Karpas-422 (cell line): ENCODE measurements at regions not wholly inside any gene's neighbourhood (a gene's known extent, or its start where the extent isn't known, plus 50 kb on each side); places are given as distances from the start of the nearest gene placed in this dataset.

Experiments
- DNase-seq: peaks from one replicate; pipeline ENCODE4 v3.0.0-alpha.2; 2015
- H2AFZ ChIP-seq: fragments of 200-600 bp; sonication (generic); 2 replicates; pipeline ENCODE4 v1.6.1; 2014; ENCODE audit warnings: antibody characterized with exemption, low read length, mixed read lengths
- H3K27ac ChIP-seq: fragments of 200-600 bp; sonication (generic); 2 replicates; pipeline ENCODE4 v1.5.1; 2014; ENCODE audit warnings: mild to moderate bottlenecking, low read length, moderate library complexity
- H3K27me3 ChIP-seq: fragments of 200-600 bp; sonication (generic); 2 replicates; pipeline ENCODE4 v1.6.1; 2014; ENCODE audit warnings: low read length, mixed read lengths
- H3K36me3 ChIP-seq: fragments of 200-600 bp; sonication (generic); 2 replicates; pipeline ENCODE4 v1.6.1; 2014; ENCODE audit warnings: low read length, mixed read lengths; ENCODE audit not compliant: insufficient read depth
- H3K4me1 ChIP-seq: fragments of 200-600 bp; sonication (generic); 2 replicates; pipeline ENCODE4 v1.6.1; 2014; ENCODE audit warnings: mild to moderate bottlenecking, low read length, mixed read lengths
- H3K4me2 ChIP-seq: fragments of 200-600 bp; sonication (generic); 2 replicates; pipeline ENCODE4 v1.6.1; 2014; ENCODE audit warnings: low read length, low read depth, mild to moderate bottlenecking; ENCODE audit not compliant: poor library complexity, severe bottlenecking
- H3K4me3 ChIP-seq: fragments of 200-600 bp; sonication (generic); 2 replicates; pipeline ENCODE4 v1.5.1; 2014; ENCODE audit warnings: mild to moderate bottlenecking, antibody characterized with exemption, low read length, mixed read lengths
- H3K79me2 ChIP-seq: fragments of 200-600 bp; sonication (generic); 2 replicates; pipeline ENCODE4 v1.6.1; 2014; ENCODE audit warnings: mild to moderate bottlenecking, low read length, mixed read lengths
- H3K9ac ChIP-seq: fragments of 200-600 bp; sonication (generic); 2 replicates; pipeline ENCODE4 v1.6.0; 2014; ENCODE audit warnings: low read length
- H3K9me2 ChIP-seq: fragments of 200-600 bp; sonication (generic), shearing (Covaris generic); replicated peaks from 2 replicates; pipeline ENCODE4 v1.6.0; 2014; ENCODE audit warnings: mild to moderate bottlenecking, low read length, moderate library complexity; ENCODE audit not compliant: insufficient read depth
- H3K9me3 ChIP-seq: fragments of 300-700, 200-600 bp; sonication (generic); 2 replicates; pipeline ENCODE4 v1.6.1; 2014; ENCODE audit warnings: low read length, mixed read lengths
- H4K20me1 ChIP-seq: fragments of 200-600 bp; sonication (generic); 2 replicates; pipeline ENCODE4 v1.6.1; 2014; ENCODE audit warnings: mild to moderate bottlenecking, antibody characterized with exemption, low read length, low read depth; ENCODE audit not compliant: insufficient read depth

DNA sequence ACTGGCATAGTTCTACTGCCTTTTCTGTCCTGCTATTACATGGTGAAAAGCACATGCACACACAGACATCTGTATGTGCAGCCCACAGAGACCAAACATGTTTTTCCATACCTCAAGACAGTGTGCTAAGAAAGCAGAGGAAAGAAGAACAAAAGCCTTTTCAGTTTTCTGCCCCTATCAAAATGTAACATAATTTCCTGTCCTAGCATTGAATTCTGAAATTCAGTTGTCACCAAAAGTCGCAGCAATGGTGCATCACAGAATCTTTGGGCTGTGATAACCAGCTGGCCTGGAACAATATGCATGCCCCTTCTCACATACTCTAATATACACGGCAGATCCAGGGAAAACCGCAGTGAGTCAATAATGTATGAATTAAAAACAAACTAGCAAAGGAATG lies 153.8 kb upstream of the RAP2B start:
- no peaks in the 10 kb centered on the region for H3K4me1 ChIP-seq
- H2AFZ ChIP-seq, result no peak overlapping the region

DNA sequence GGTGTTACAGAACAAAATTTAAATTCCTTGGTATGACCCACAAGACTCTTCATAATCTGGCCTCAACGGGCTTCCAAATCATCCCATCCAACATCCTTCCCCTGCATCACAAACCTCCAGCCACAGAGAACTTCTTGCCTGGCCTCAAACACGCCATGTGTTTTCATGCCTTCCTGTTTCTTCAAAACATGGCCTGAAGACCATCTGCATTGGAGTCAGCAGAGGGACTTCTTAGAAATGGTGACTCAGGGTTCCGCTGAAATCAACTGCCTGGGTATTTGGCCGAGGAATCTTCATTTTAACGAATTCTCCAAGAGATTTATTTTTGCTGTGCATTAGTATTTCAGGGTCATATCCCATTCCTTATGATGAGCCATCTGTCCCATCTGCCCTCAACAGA lies 138.1 kb upstream of the RAP2B start:
- no peak overlapping the region for H3K4me2 ChIP-seq

More for the DNA sequence above, 153.8 kb upstream of the RAP2B start:
- no peak for DNase-seq
- Histone ChIP-seq H3K9ac (no peak overlapping the region), H3K79me2 (no peaks in the 10 kb centered on the region), H3K4me3 (no peak overlapping the region), H3K4me2 (no peak overlapping the region), H3K9me2 (no peaks in the 10 kb centered on the region), H3K27ac (no peak overlapping the region), H3K27me3 (no peaks in the 10 kb centered on the region), H3K36me3 (no peaks in the 10 kb centered on the region), H3K9me3 (no peaks in the 10 kb centered on the region), H4K20me1 (no peaks in the 10 kb centered on the region)

DNA sequence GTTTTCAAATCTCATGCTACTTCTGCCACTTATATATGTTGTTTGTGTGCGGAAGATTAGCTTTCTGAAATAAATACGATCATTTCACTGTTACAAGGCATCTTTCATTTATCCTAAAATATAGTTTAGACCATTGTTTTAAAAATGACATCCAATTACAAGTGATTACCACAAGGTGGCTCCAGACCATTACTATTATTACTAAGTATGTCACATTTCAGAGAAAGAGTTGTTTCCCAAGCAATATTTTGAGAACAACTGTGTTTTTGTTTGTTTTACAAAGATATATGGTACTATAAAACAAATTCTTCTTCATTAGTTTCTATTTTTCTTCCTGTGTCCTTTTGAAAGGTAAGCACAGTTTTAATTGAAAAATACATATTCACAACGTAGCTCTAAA lies 136.0 kb upstream of the RAP2B start:
- H2AFZ ChIP-seq, result no peak overlapping the region
- H3K36me3 ChIP-seq, result no peaks in the 10 kb centered on the region
- no peak overlapping the region for H3K27ac ChIP-seq
- no peaks in the 10 kb centered on the region for H4K20me1 ChIP-seq
- H3K4me1 ChIP-seq, result no peaks in the 10 kb centered on the region
- DNase-seq, result peak; percentile 66
- H3K9ac ChIP-seq, result no peak overlapping the region
- H3K9me2 ChIP-seq, result no peaks in the 10 kb centered on the region
- no peak overlapping the region for H3K4me3 ChIP-seq
- H3K4me2 ChIP-seq, result no peak overlapping the region
- no peaks in the 10 kb centered on the region for H3K9me3 ChIP-seq
- no peaks in the 10 kb centered on the region for H3K27me3 ChIP-seq
- no peaks in the 10 kb centered on the region for H3K79me2 ChIP-seq

More for the DNA sequence above, 138.1 kb upstream of the RAP2B start:
- no peak overlapping the region for H3K9ac ChIP-seq
- H3K79me2 ChIP-seq, result no peaks in the 10 kb centered on the region
- no peaks in the 10 kb centered on the region for H3K9me2 ChIP-seq
- no peak overlapping the region for H3K4me3 ChIP-seq
- DNase-seq, result no peak
- H3K4me1 ChIP-seq, result no peaks in the 10 kb centered on the region
- H3K9me3 ChIP-seq, result no peaks in the 10 kb centered on the region
- no peak overlapping the region for H2AFZ ChIP-seq
- H3K27me3 ChIP-seq, result no peaks in the 10 kb centered on the region
- H3K27ac ChIP-seq, result no peak overlapping the region
- H4K20me1 ChIP-seq, result no peaks in the 10 kb centered on the region
- H3K36me3 ChIP-seq, result no peaks in the 10 kb centered on the region

DNA sequence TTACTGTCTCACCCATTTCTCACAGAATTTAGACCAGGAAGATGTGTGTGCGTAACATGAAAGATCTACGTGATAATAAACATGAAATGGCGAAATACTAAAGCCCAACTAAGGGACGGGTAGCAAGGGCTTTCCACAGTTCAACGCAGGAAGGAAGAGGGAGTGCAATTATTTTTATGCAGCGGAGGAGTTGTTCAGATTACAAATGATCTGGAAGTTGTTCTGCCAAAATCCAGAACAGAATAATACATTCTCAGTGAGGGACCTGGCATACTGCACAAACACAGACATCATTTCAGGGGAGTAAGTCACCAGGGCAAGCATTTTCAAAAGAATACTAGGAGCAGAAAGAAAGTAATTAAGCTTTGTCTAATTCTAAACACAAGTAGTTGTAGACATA lies 133.6 kb upstream of the RAP2B start:
- H2AFZ ChIP-seq, result no peak overlapping the region
- no peaks in the 10 kb centered on the region for H3K27me3 ChIP-seq
- H3K4me2 ChIP-seq, result no peak overlapping the region
- no peak overlapping the region for H3K9ac ChIP-seq
- DNase-seq, result no peak
- H3K27ac ChIP-seq, result no peak overlapping the region
- no peaks in the 10 kb centered on the region for H4K20me1 ChIP-seq
- H3K4me3 ChIP-seq, result no peak overlapping the region
- no peaks in the 10 kb centered on the region for H3K9me3 ChIP-seq
- H3K36me3 ChIP-seq, result no peaks in the 10 kb centered on the region
- H3K79me2 ChIP-seq, result no peaks in the 10 kb centered on the region
- no peaks in the 10 kb centered on the region for H3K4me1 ChIP-seq
- no peaks in the 10 kb centered on the region for H3K9me2 ChIP-seq

DNA sequence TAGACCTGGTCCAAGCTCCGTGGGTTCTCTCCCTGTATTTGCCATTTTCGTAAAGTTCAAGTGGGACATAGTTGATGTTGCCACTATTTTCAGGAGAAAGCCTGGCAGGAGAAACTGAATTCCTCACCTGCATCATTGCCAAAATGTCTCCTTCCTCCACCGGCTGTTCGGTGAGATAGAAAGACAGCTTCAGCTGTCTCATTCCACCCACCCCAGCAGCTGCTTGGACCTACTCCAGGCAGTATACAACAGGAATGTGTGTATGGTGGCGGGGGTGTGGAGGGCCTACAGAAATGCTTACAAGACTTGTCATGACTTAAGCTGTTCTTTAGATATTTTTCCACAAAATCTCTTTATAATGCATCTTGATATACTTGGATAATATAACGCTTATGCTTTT lies 132.7 kb upstream of the RAP2B start:
- Histone ChIP-seq H3K27ac (no peak overlapping the region), H3K4me1 (no peaks in the 10 kb centered on the region), H3K27me3 (no peaks in the 10 kb centered on the region), H3K9me2 (no peaks in the 10 kb centered on the region), H3K4me2 (no peak overlapping the region), H3K9ac (no peak overlapping the region), H2AFZ (no peak overlapping the region), H4K20me1 (no peaks in the 10 kb centered on the region), H3K9me3 (no peaks in the 10 kb centered on the region), H3K36me3 (no peaks in the 10 kb centered on the region), H3K4me3 (no peak overlapping the region), H3K79me2 (no peaks in the 10 kb centered on the region)
- DNase-seq, result no peak

DNA sequence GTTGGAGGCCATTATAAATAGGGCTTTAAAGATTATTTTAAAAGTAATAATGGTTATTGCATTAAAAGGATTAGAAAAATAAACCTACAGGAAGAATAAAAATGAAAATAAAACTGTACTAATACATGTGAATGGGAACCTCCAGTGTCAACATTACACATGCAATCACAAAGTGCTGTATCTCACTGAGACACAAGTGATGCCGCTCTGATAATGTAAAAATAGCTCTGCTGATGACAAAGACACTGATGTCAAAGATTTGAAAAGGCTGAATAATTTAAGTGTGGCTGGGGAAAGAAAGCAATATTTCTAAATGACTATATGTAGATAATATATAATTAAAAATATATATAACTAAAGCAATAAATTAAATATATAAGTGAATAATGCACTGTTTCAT lies 129.1 kb upstream of the RAP2B start:
- no peak for DNase-seq
- no peaks in the 10 kb centered on the region for H3K79me2 ChIP-seq
- H3K4me3 ChIP-seq, result no peak overlapping the region
- no peaks in the 10 kb centered on the region for H4K20me1 ChIP-seq
- H3K27ac ChIP-seq, result no peak overlapping the region
- H3K9me2 ChIP-seq, result no peaks in the 10 kb centered on the region
- H3K9ac ChIP-seq, result no peak overlapping the region
- no peaks in the 10 kb centered on the region for H3K27me3 ChIP-seq
- no peak overlapping the region for H2AFZ ChIP-seq
- H3K36me3 ChIP-seq, result no peaks in the 10 kb centered on the region
- H3K9me3 ChIP-seq, result no peaks in the 10 kb centered on the region
- H3K4me1 ChIP-seq, result no peaks in the 10 kb centered on the region
- H3K4me2 ChIP-seq, result no peak overlapping the region

DNA sequence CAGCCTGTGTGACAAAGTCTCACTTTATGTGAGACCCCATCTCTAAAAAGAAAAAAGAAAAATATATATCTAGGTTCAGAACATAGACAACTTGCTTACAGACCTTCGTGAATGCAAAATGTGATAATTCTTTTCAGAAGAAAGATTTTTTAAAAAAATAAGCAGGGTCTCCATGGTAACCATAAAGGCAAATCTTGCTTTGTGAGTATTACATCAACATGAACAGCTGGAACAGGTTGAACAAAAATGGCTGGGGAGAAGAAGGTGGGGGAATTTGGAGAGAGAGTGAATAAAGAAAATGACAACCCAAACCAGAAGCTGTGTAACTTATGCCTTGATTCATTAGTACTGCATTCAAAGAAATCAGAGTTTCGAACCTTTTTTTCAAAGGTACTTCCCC lies 125.2 kb upstream of the RAP2B start:
- DNase-seq, result no peak
- H3K9ac ChIP-seq, result no peak overlapping the region
- no peak overlapping the region for H3K4me3 ChIP-seq
- H2AFZ ChIP-seq, result no peak overlapping the region
- H3K9me3 ChIP-seq, result no peaks in the 10 kb centered on the region
- H3K36me3 ChIP-seq, result no peaks in the 10 kb centered on the region
- H3K9me2 ChIP-seq, result no peaks in the 10 kb centered on the region
- no peaks in the 10 kb centered on the region for H3K79me2 ChIP-seq
- no peaks in the 10 kb centered on the region for H4K20me1 ChIP-seq
- H3K4me1 ChIP-seq, result no peaks in the 10 kb centered on the region
- no peak overlapping the region for H3K4me2 ChIP-seq
- no peak overlapping the region for H3K27ac ChIP-seq
- no peaks in the 10 kb centered on the region for H3K27me3 ChIP-seq

DNA sequence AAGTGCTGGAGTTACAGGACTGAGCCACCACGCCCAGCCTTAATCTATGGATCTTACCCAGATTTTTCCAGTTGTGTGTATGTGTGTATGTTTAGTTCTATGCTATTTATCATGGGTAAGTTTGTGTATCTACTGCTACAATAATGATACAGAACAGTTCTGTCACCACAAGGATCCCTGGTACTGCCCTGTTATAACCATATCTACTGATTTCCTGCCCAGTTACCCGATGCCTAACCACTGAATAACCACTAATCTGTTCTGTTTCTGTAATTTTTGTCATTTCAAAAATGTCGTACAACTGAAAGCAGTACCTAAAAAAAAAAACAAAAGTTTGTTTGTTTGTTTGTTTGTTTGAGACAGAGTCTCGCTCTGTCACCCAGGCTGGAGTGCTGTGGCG lies 123.7 kb upstream of the RAP2B start:
- no peaks in the 10 kb centered on the region for H3K9me3 ChIP-seq
- H3K79me2 ChIP-seq, result no peaks in the 10 kb centered on the region
- no peak for DNase-seq
- H3K9ac ChIP-seq, result no peak overlapping the region
- H3K4me3 ChIP-seq, result no peak overlapping the region
- H3K4me2 ChIP-seq, result no peak overlapping the region
- H3K27ac ChIP-seq, result no peak overlapping the region
- H2AFZ ChIP-seq, result no peak overlapping the region
- no peaks in the 10 kb centered on the region for H3K9me2 ChIP-seq
- no peaks in the 10 kb centered on the region for H4K20me1 ChIP-seq
- H3K27me3 ChIP-seq, result no peaks in the 10 kb centered on the region
- H3K36me3 ChIP-seq, result no peaks in the 10 kb centered on the region
- no peaks in the 10 kb centered on the region for H3K4me1 ChIP-seq

DNA sequence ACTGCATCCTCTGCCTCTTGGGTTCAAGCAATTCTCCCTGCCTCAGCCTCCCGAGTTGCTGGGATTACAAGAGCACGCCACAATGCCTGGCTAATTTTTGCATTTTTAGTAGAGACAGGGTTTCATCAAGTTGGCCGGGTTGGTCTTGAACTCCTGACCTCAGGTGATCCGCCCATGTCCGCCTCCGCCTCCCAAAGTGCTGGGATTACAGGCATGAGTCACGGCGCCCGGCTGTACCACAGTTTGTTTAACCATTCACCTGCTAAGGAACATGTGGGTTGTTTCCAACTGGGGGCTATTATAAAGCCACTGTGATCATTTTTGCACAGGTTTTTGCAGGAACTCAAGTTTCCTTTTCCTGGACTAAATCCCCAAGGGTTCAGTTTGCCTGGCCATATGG lies 123.2 kb upstream of the RAP2B start:
- Histone ChIP-seq H3K4me2 (no peak overlapping the region), H2AFZ (no peak overlapping the region)

More for the DNA sequence above, 123.2 kb upstream of the RAP2B start:
- H3K27me3 ChIP-seq, result no peaks in the 10 kb centered on the region
- H3K36me3 ChIP-seq, result no peaks in the 10 kb centered on the region
- no peaks in the 10 kb centered on the region for H3K9me2 ChIP-seq
- no peaks in the 10 kb centered on the region for H3K4me1 ChIP-seq
- H3K9me3 ChIP-seq, result no peaks in the 10 kb centered on the region
- H3K9ac ChIP-seq, result no peak overlapping the region
- no peak overlapping the region for H3K4me3 ChIP-seq
- no peak for DNase-seq
- no peaks in the 10 kb centered on the region for H3K79me2 ChIP-seq
- no peaks in the 10 kb centered on the region for H4K20me1 ChIP-seq
- H3K27ac ChIP-seq, result no peak overlapping the region
